ENCODE measurements at regions not wholly inside any gene's neighbourhood (a gene's known extent, or its start where the extent isn't known, plus 50 kb on each side); places are given as distances from the start of the nearest gene placed in this dataset.

DNA sequence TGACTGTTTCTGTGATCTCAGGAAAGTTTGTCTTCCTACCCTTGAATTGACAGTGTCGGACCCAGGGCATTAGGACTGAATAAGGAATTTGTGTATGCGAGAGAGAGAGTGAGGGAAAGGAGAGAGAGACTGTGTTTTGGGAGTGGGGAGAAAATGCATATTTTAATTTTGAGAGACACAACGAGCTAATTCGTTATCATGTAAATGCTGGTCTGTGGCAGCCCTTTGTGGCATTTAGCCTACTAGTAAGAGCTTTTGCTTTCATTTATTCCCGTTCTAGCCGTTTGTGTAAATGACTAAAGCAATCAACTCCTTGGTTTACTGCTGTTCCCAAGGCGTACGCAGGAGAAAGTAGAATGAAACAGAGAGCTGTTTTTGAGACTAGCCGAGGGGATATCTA, 79.8 kb upstream of the MAMDC2 start:
- TF ChIP-seq, protein P1, sequence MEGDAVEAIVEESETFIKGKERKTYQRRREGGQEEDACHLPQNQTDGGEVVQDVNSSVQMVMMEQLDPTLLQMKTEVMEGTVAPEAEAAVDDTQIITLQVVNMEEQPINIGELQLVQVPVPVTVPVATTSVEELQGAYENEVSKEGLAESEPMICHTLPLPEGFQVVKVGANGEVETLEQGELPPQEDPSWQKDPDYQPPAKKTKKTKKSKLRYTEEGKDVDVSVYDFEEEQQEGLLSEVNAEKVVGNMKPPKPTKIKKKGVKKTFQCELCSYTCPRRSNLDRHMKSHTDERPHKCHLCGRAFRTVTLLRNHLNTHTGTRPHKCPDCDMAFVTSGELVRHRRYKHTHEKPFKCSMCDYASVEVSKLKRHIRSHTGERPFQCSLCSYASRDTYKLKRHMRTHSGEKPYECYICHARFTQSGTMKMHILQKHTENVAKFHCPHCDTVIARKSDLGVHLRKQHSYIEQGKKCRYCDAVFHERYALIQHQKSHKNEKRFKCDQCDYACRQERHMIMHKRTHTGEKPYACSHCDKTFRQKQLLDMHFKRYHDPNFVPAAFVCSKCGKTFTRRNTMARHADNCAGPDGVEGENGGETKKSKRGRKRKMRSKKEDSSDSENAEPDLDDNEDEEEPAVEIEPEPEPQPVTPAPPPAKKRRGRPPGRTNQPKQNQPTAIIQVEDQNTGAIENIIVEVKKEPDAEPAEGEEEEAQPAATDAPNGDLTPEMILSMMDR (IDR thresholded peaks at IDR 0.05; ENCODE audit: low read length), result no peak
- TF ChIP-seq EZH2 (optimal IDR thresholded peaks at IDR 0.05; ENCODE audit: low read depth, low read length), result no peak
